ENCODE measurements at regions not wholly inside any gene's neighbourhood (a gene's known extent, or its start where the extent isn't known, plus 50 kb on each side); places are given as distances from the start of the nearest gene placed in this dataset.

GRCh38 chr2:17299891-17300540, 218.2 kb downstream of the RAD51AP2 start:
- H3K36me3 Mint-ChIP-seq = no peaks in the 10 kb centered on the region

DNA sequence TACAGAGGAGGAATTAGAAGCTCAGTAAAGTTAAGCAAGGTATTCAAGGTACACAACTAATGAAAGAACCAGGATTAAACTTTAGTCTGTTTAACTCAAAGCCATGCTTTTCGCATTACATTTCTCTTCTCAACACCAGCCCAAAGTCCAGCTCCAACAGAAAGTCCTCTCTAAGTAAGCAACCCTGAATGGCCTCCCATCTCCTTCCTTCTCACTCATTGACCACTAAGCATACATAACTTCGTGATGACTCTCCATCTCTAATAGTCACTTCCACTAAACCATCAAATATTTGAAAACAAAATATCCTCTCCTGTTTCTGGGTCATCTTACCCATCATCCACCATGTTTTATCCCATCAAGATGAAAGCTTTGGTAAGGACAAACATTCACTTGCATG, 219.8 kb downstream of the RAD51AP2 start:
- Mint-ChIP-seq H3K4me1 (no peaks in the 10 kb centered on the region), H3K27ac (no peak overlapping the region), H3K9me3 (peaks cover 5% of the 10 kb centered on the region), H3K27me3 (ENCODE audit: low read depth) (peaks cover 5% of the 10 kb centered on the region), H3K36me3 (no peaks in the 10 kb centered on the region), H3K4me3 (no peak overlapping the region)
- no peak for DNase-seq (ENCODE audit: low spot score in 2 of 2, unreplicated experiment in 2 of 2)
- no peak for TF ChIP-seq CTCF (IDR thresholded peaks at IDR 0.05; ENCODE audit: unreplicated experiment)

More at GRCh38 chr2:17299891-17300540, 218.2 kb downstream of the RAD51AP2 start:
- H3K9me3 Mint-ChIP-seq = peaks cover 5% of the 10 kb centered on the region
- no peak for DNase-seq (ENCODE audit: low spot score in 2 of 2, unreplicated experiment in 2 of 2)
- no peaks in the 10 kb centered on the region for H3K4me1 Mint-ChIP-seq
- H3K27me3 Mint-ChIP-seq (ENCODE audit: low read depth) = peaks cover 5% of the 10 kb centered on the region
- H3K27ac Mint-ChIP-seq = no peak overlapping the region
- H3K4me3 Mint-ChIP-seq = no peak overlapping the region
- TF ChIP-seq CTCF (IDR thresholded peaks at IDR 0.05; ENCODE audit: unreplicated experiment) = no peak

DNA sequence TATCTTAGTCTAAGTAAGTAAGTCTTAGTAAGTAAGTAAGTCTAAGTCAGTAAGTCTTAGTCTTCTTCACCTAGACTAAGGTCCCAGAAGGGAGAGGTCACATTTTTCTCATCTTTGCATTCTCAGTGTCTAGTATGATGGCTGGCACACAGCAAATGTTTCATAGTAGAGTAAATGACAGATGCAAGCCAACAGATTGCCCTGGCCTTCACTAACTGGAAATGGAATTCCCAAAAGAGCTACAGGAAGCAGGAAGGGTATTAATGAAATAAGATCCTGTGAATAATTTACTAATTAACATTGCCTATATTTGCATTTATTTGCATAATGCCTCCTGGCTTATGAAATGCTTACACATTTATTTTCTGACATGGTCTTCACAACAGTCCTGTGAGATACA, 221.6 kb downstream of the RAD51AP2 start:
- Mint-ChIP-seq H3K27me3 (ENCODE audit: low read depth) (peaks cover 5% of the 10 kb centered on the region), H3K4me1 (peaks cover 2% of the 10 kb centered on the region), H3K36me3 (no peaks in the 10 kb centered on the region), H3K27ac (no peak overlapping the region), H3K9me3 (peaks cover 5% of the 10 kb centered on the region), H3K4me3 (no peak overlapping the region)
- DNase-seq (ENCODE audit: low spot score in 2 of 2, unreplicated experiment in 2 of 2) = no peak
- no peak for TF ChIP-seq CTCF (IDR thresholded peaks at IDR 0.05; ENCODE audit: unreplicated experiment)

DNA sequence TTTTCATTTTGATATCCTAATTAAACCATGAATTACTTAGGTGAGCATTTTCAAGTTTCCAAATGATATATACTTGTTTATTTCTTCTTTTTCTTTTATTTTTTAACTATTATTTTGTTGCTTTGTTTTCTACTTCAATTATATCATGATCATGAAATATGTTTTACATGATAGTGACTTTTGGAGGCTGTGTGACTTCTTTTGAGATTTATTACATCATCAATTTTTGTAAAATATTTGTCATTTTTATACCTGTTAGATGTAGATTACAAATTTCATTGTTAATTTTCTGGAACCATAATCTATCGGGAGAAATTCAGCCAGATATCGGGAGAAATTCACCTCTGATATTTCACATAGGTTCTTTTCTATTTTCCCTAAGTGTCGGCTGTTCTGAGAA, 228.6 kb downstream of the RAD51AP2 start:
- Mint-ChIP-seq H3K27me3 (ENCODE audit: low read depth) (peaks cover 5% of the 10 kb centered on the region), H3K36me3 (no peaks in the 10 kb centered on the region), H3K9me3 (peaks cover under 1% of the 10 kb centered on the region), H3K27ac (no peak overlapping the region), H3K4me3 (no peak overlapping the region), H3K4me1 (peaks cover 2% of the 10 kb centered on the region)
- TF ChIP-seq CTCF (IDR thresholded peaks at IDR 0.05; ENCODE audit: unreplicated experiment) = no peak
- DNase-seq (ENCODE audit: low spot score in 2 of 2, unreplicated experiment in 2 of 2) = no peak

GRCh38 chr2:17287183-17287582, 231.1 kb downstream of the RAD51AP2 start:
- Mint-ChIP-seq H3K27ac (no peak overlapping the region), H3K27me3 (ENCODE audit: low read depth) (peaks cover 9% of the 10 kb centered on the region), H3K4me1 (no peaks in the 10 kb centered on the region), H3K36me3 (no peaks in the 10 kb centered on the region), H3K4me3 (no peak overlapping the region), H3K9me3 (peaks cover 3% of the 10 kb centered on the region)
- no peak for DNase-seq (ENCODE audit: low spot score in 2 of 2, unreplicated experiment in 2 of 2)
- TF ChIP-seq CTCF (IDR thresholded peaks at IDR 0.05; ENCODE audit: unreplicated experiment) = no peak

DNA sequence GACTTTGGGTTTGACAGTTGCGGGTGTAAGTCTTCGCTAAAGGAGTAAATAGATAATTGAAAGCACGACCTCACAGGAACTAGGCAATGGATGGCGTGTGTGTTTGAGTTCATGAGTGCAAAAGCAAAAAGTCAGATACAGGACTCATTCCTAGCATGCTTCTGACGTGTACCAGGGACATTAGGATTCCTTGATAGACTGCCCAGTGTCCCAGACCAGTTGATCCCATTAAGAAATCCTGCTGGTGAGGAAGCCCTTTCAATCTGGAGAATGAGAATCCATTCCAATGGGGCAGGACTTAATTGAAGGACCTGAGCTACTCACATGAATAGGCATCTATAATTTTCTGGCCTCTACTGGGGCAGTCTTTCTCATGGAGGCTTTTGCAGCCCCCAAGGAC, 235.4 kb downstream of the RAD51AP2 start:
- Mint-ChIP-seq H3K27ac (no peak overlapping the region), H3K36me3 (no peaks in the 10 kb centered on the region), H3K4me1 (no peaks in the 10 kb centered on the region), H3K4me3 (no peak overlapping the region), H3K9me3 (peaks cover 3% of the 10 kb centered on the region), H3K27me3 (ENCODE audit: low read depth) (peaks cover 10% of the 10 kb centered on the region)
- TF ChIP-seq CTCF (IDR thresholded peaks at IDR 0.05; ENCODE audit: unreplicated experiment) = no peak
- DNase-seq (ENCODE audit: low spot score in 2 of 2, unreplicated experiment in 2 of 2) = no peak
